Adrenal gland (tissue), 5 donors: ENCODE measurements at regions not wholly inside any gene's neighbourhood (a gene's known extent, or its start where the extent isn't known, plus 50 kb on each side); places are given as distances from the start of the nearest gene placed in this dataset.

Source experiments
- CTCF ChIP-seq, 6 experiments: fragments of 450-650 bp in 4 of 6; fragments of 200-600 bp in 2 of 6; sonication (generic) in 1 of 6; IDR thresholded peaks; 1 replicate in 5 of 6; 2 replicates in 1 of 6; pipeline versions ENCODE4 v1.5.1 to v1.8.0; 2016 to 2021; ENCODE audit warnings: antibody characterized with exemption in 6 of 6, mild to moderate bottlenecking in 2 of 6, moderate library complexity in 1 of 6
- POLR2A ChIP-seq, 2 donors: fragments of 450-650 bp; IDR thresholded peaks; one replicate each; pipeline ENCODE4 v1.6.1; 2017; ENCODE audit warnings: antibody characterized with exemption in 2 of 2, mild to moderate bottlenecking in 2 of 2, moderate library complexity in 1 of 2
- donor health status: DM: no; HTN: no; CAD: no.

DNA sequence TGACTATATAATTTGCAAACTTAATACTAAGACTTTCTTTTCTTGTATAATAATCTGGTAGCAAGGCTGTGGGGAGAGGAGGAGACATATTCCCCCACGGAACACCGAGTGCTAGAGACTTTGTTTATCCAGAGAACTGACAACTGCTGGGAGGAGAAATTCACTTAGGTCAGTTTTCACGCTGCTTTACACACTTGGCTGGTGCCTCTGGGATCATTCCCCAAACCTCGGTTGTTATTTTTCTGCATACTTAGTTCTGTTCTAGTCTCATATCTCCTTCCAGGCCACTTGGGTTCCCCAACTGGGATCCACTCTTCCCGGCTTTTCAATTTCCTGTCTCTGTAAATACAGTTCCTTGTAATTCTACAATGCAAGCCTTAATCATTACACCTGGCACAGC, 238.2 kb upstream of the ADAMTS16 start:
- TF ChIP-seq CTCF (IDR thresholded peaks at IDR 0.05) (no peak), POLR2A (IDR thresholded peaks at IDR 0.05) (no peak)
